CD8-positive, alpha-beta memory T cell (primary cell): ENCODE measurements at regions not wholly inside any gene's neighbourhood (a gene's known extent, or its start where the extent isn't known, plus 50 kb on each side); places are given as distances from the start of the nearest gene placed in this dataset.

Experiments used
- CTCF ChIA-PET: fragments of 350-600 bp; sonication (Branson Sonifier 250); formaldehyde crosslinking; loops from one replicate; lab custom pipeline; 2021; ENCODE audit warnings: antibody characterized with exemption; lab: Charles Lee
- POLR2A ChIA-PET: fragments of 350-600 bp; sonication (Branson Sonifier 250); formaldehyde crosslinking; loops from one replicate; lab custom pipeline; 2021; ENCODE audit warnings: antibody characterized with exemption; lab: Charles Lee
- DNase-seq, 5 donors: peaks; one replicate each; pipeline versions ENCODE4 v3.0.0 to v3.0.0-alpha.2; 2020 to 2022; ENCODE audit warnings: mixed read lengths in 1 of 5
- H3K27ac ChIP-seq: one replicate; pipeline ENCODE4 v1.7.0; 2013; ENCODE audit warnings: low read depth, mild to moderate bottlenecking, low read length, moderate library complexity
- H3K27me3 ChIP-seq: 2 replicates; pipeline ENCODE4 v1.7.0; 2013; ENCODE audit warnings: low read length, mild to moderate bottlenecking; ENCODE audit not compliant: insufficient read depth, poor library complexity, severe bottlenecking
- H3K36me3 ChIP-seq: 2 replicates; pipeline ENCODE4 v1.7.0; 2013; ENCODE audit warnings: mild to moderate bottlenecking, low read length, moderate library complexity; ENCODE audit not compliant: insufficient read depth
- H3K4me1 ChIP-seq: 2 replicates; pipeline ENCODE4 v1.7.0; 2013; ENCODE audit warnings: mild to moderate bottlenecking, low read length, moderate library complexity; ENCODE audit not compliant: insufficient read depth
- H3K4me3 ChIP-seq: 2 replicates; pipeline ENCODE4 v1.7.0; 2013; ENCODE audit warnings: mild to moderate bottlenecking, low read length
- H3K9me3 ChIP-seq: 2 replicates; pipeline ENCODE4 v1.7.0; 2013; ENCODE audit warnings: mild to moderate bottlenecking, low read length
- H3K27ac Mint-ChIP-seq, 8 donors: one replicate each; pipeline ENCODE4 v1.8.0; 2020 to 2021; ENCODE audit warnings: mixed read lengths in 8 of 8, mild to moderate bottlenecking in 6 of 8, inconsistent platforms in 3 of 8, moderate library complexity in 3 of 8
- H3K27me3 Mint-ChIP-seq, 2 donors: one replicate each; pipeline ENCODE4 v1.8.0; 2020 to 2021; ENCODE audit warnings: mixed read lengths in 2 of 2, mild to moderate bottlenecking in 1 of 2, moderate library complexity in 1 of 2
- H3K36me3 Mint-ChIP-seq, 3 donors: one replicate each; pipeline ENCODE4 v1.8.0; 2020 to 2021; ENCODE audit warnings: mixed read lengths in 3 of 3, inconsistent platforms in 1 of 3, mild to moderate bottlenecking in 1 of 3
- H3K4me1 Mint-ChIP-seq, 3 donors: one replicate each; pipeline ENCODE4 v1.8.0; 2020 to 2021; ENCODE audit warnings: mixed read lengths in 3 of 3, inconsistent platforms in 1 of 3, mild to moderate bottlenecking in 1 of 3
- H3K4me3 Mint-ChIP-seq, 7 donors: one replicate each; pipeline ENCODE4 v1.8.0; 2020 to 2021; ENCODE audit warnings: mixed read lengths in 7 of 7, mild to moderate bottlenecking in 6 of 7, moderate library complexity in 4 of 7, inconsistent platforms in 2 of 7
- H3K9me3 Mint-ChIP-seq, 5 donors: one replicate each; pipeline ENCODE4 v1.8.0; 2020 to 2022; ENCODE audit warnings: mixed read lengths in 5 of 5, mild to moderate bottlenecking in 3 of 5, moderate library complexity in 2 of 5, inconsistent platforms in 1 of 5

DNA sequence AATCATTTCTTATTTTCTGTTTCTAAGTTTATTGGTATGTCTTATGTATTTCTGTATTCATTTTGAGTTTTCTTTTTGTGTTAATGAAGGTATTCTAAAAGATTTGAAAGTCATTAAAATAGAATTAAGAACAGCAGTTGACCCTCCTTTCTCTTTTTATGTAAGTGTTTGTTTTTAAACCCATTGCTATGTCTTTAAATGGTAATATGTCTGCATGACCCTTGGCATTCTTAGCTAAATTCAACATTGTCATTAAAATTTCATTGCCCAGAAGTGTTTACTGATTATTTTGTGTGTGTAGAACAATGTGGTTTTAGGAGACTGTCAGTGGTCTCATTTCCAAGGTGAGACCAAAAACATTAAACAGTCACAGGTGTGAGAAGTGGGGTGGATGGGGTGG, 197.8 kb downstream of the PCDH7 start:
- H3K36me3 ChIP-seq = no peaks in the 10 kb centered on the region
- Mint-ChIP-seq H3K27ac (no peak overlapping the region), H3K9me3 (peaks cover 2 to 37% (median 6%) of the 10 kb centered on the region in 5 donors), H3K27me3 (no peaks in the 10 kb centered on the region), H3K4me1 (no peaks in the 10 kb centered on the region), H3K36me3 (peaks cover 0 to 2% (median 0%) of the 10 kb centered on the region in 3 donors), H3K4me3 (no peak overlapping the region)
- no peak overlapping the region for H3K4me3 ChIP-seq
- H3K9me3 ChIP-seq = no peaks in the 10 kb centered on the region
- ChIA-PET POLR2A (no interaction called here), CTCF (no interaction called here)
- no peaks in the 10 kb centered on the region for H3K27me3 ChIP-seq
- DNase-seq = no peak
- H3K27ac ChIP-seq = no peak overlapping the region
- no peaks in the 10 kb centered on the region for H3K4me1 ChIP-seq

DNA sequence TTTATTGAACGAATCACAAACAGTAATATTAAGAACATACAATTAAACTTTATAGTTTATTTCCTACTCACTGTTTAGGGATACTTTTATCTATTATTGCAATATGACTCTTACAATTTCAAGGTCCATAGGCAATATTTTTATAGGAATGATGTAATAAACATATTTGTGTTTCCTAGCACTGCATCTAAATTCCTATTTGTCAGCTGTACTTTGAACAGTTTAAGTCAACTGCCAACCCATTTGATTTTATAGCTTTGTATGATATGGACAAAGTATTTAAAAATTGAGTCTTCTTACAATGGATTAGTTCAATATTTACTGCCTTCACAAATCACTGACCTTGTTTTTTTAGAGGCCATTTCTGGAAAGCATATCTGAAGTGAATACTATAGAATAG, 199.3 kb downstream of the PCDH7 start:
- POLR2A ChIA-PET = no interaction called here
- H3K4me3 Mint-ChIP-seq = no peak overlapping the region
- H3K4me1 ChIP-seq = no peaks in the 10 kb centered on the region
- H3K36me3 Mint-ChIP-seq = peaks cover 0 to 2% (median 0%) of the 10 kb centered on the region in 3 donors
- H3K36me3 ChIP-seq = no peaks in the 10 kb centered on the region
- CTCF ChIA-PET = no interaction called here
- DNase-seq = no peak
- H3K9me3 Mint-ChIP-seq = peaks cover 2 to 26% (median 10%) of the 10 kb centered on the region in 5 donors
- no peak overlapping the region for H3K27ac Mint-ChIP-seq
- H3K4me3 ChIP-seq = no peak overlapping the region
- no peaks in the 10 kb centered on the region for H3K27me3 Mint-ChIP-seq
- no peak overlapping the region for H3K27ac ChIP-seq
- no peaks in the 10 kb centered on the region for H3K27me3 ChIP-seq
- H3K4me1 Mint-ChIP-seq = no peaks in the 10 kb centered on the region
- no peaks in the 10 kb centered on the region for H3K9me3 ChIP-seq

DNA sequence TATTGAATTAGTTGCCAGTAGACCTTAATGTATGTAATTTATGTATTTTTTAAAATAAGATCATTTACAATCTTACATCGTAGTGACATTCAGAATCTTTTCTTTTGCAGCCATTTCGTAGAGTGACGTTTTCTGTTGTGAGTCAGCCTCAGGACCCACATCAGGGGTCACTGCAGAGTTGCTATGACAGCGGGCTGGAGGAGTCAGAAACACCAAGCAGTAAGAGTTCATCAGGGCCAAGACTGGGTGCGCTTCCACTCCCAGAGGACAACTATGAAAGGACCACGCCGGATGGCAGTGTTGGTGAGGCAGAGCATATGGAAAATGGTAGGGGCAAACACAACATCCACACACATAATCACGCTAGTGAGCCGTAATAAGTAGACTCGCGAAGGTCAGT, 199.9 kb downstream of the PCDH7 start:
- H3K27me3 ChIP-seq = no peaks in the 10 kb centered on the region
- no peaks in the 10 kb centered on the region for H3K9me3 ChIP-seq
- CTCF ChIA-PET = no interaction called here
- no peak overlapping the region for H3K4me3 ChIP-seq
- no peaks in the 10 kb centered on the region for H3K4me1 ChIP-seq
- no peaks in the 10 kb centered on the region for H3K4me1 Mint-ChIP-seq
- H3K27me3 Mint-ChIP-seq = no peaks in the 10 kb centered on the region
- H3K27ac Mint-ChIP-seq = no peak overlapping the region
- DNase-seq = no peak
- H3K9me3 Mint-ChIP-seq = peaks cover 2 to 25% (median 12%) of the 10 kb centered on the region in 5 donors
- H3K4me3 Mint-ChIP-seq = no peak overlapping the region
- POLR2A ChIA-PET = no interaction called here
- H3K36me3 Mint-ChIP-seq = peaks cover 0 to 2% (median 0%) of the 10 kb centered on the region in 3 donors
- no peaks in the 10 kb centered on the region for H3K36me3 ChIP-seq
- no peak overlapping the region for H3K27ac ChIP-seq

DNA sequence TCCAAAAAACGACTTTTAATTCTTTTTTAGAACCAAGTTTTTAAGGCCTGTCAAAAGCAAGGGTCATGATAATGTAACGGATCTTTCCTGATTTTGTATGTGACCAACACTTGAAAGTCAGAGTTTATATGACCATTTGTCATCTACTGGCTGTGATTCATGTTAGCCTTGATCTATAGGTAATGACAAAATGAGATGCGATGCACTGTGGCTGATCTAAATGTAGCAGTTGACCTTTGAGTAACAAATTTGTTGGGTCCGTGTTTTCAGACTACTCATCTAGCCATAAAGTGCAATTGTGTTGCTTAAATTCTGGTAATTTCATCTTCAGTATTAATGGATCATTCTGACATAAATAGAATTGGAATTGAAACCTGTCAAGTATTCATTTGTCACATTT, 202.5 kb downstream of the PCDH7 start:
- Mint-ChIP-seq H3K4me1 (no peaks in the 10 kb centered on the region), H3K27me3 (no peaks in the 10 kb centered on the region), H3K4me3 (no peak overlapping the region), H3K9me3 (peaks cover 2 to 16% (median 7%) of the 10 kb centered on the region in 5 donors), H3K36me3 (peaks cover 0 to 2% (median 0%) of the 10 kb centered on the region in 3 donors), H3K27ac (no peak overlapping the region)
- ChIA-PET POLR2A (no interaction called here), CTCF (no interaction called here)
- H3K36me3 ChIP-seq = no peaks in the 10 kb centered on the region
- H3K9me3 ChIP-seq = no peaks in the 10 kb centered on the region
- no peak overlapping the region for H3K27ac ChIP-seq
- H3K4me1 ChIP-seq = no peaks in the 10 kb centered on the region
- DNase-seq = no peak
- no peak overlapping the region for H3K4me3 ChIP-seq
- H3K27me3 ChIP-seq = no peaks in the 10 kb centered on the region

DNA sequence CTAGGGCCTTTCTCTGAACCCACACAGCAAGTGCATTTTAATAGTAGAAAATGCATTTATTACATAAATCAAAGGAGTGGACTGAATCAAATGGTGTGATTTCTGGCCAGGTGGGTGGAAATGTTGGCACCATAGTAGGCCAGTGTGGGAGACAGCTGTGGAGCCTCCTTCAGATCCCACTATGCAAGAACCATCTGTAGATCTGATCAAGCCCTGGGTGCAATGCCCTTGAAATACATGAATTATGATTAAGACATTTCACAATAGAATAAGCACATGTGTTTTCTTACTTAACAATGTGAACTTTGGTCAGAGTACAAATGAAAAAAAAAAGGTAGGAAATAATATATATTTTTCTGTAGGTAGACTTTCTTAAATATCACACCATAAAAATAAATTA, 204.3 kb downstream of the PCDH7 start:
- CTCF ChIA-PET = no interaction called here
- Mint-ChIP-seq H3K4me1 (no peaks in the 10 kb centered on the region), H3K27me3 (no peaks in the 10 kb centered on the region), H3K27ac (no peak overlapping the region), H3K9me3 (peaks cover 2 to 19% (median 7%) of the 10 kb centered on the region in 5 donors), H3K36me3 (peaks cover 0 to 2% (median 0%) of the 10 kb centered on the region in 3 donors), H3K4me3 (no peak overlapping the region)
- H3K9me3 ChIP-seq = no peaks in the 10 kb centered on the region
- no peaks in the 10 kb centered on the region for H3K36me3 ChIP-seq
- POLR2A ChIA-PET = no interaction called here
- H3K27me3 ChIP-seq = no peaks in the 10 kb centered on the region
- no peak overlapping the region for H3K4me3 ChIP-seq
- no peaks in the 10 kb centered on the region for H3K4me1 ChIP-seq
- no peak overlapping the region for H3K27ac ChIP-seq
- no peak for DNase-seq

DNA sequence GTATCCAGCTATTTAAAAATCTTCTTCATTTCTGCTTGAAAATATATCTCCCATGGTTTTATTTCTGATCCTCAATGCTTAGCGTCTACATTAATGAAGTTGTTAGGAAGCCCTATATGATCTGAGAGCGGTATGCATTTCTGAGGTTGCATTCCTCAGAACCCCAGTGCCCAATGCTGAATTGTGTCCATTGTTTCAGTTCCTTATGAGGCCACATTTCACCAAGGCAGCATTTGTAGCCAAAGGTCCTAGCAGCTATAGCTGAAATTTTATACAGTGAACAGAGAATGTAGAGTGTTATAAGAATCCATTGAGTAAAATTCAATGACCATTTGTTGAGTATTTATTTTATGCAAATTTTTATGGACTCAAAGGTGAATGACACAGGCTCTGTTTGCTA, 209.5 kb downstream of the PCDH7 start:
- no peaks in the 10 kb centered on the region for H3K4me1 ChIP-seq
- H3K27ac ChIP-seq = no peak overlapping the region
- no peaks in the 10 kb centered on the region for H3K36me3 ChIP-seq
- DNase-seq = no peak
- H3K36me3 Mint-ChIP-seq = no peaks in the 10 kb centered on the region
- peaks cover 5 to 23% (median 11%) of the 10 kb centered on the region in 5 donors for H3K9me3 Mint-ChIP-seq
- no peak overlapping the region for H3K4me3 ChIP-seq
- H3K27me3 ChIP-seq = no peaks in the 10 kb centered on the region
- no peak overlapping the region for H3K4me3 Mint-ChIP-seq
- ChIA-PET CTCF (no interaction called here), POLR2A (no interaction called here)
- H3K9me3 ChIP-seq = no peaks in the 10 kb centered on the region
- H3K27me3 Mint-ChIP-seq = no peaks in the 10 kb centered on the region
- H3K27ac Mint-ChIP-seq = no peak overlapping the region
- no peaks in the 10 kb centered on the region for H3K4me1 Mint-ChIP-seq

DNA sequence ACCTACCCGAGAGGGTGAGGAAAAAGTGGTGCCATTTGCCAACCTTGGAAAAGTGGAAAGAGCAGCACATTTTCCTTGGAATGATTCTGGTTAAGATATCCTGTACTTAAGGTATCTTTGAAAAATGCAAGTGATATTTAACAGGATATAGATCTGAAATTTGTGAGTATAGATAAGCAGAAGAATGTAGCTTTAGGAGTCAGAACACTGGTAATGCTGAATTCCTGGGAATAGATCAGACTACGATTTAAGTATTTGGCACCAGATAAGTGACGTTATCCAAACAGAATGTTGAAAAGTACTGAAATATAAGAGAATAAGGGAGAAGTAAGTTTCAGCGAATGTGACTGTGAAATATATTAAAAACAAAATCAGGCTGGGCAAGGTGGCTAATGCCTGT, 210.1 kb downstream of the PCDH7 start:
- ChIA-PET CTCF (no interaction called here), POLR2A (no interaction called here)
- no peaks in the 10 kb centered on the region for H3K4me1 ChIP-seq
- no peaks in the 10 kb centered on the region for H3K9me3 ChIP-seq
- H3K4me3 Mint-ChIP-seq = no peak overlapping the region
- H3K4me1 Mint-ChIP-seq = no peaks in the 10 kb centered on the region
- H3K9me3 Mint-ChIP-seq = peaks cover 4 to 23% (median 9%) of the 10 kb centered on the region in 5 donors
- no peaks in the 10 kb centered on the region for H3K27me3 ChIP-seq
- H3K27me3 Mint-ChIP-seq = no peaks in the 10 kb centered on the region
- no peaks in the 10 kb centered on the region for H3K36me3 Mint-ChIP-seq
- H3K27ac Mint-ChIP-seq = no peak overlapping the region
- no peak overlapping the region for H3K4me3 ChIP-seq
- DNase-seq = no peak
- no peak overlapping the region for H3K27ac ChIP-seq
- no peaks in the 10 kb centered on the region for H3K36me3 ChIP-seq

DNA sequence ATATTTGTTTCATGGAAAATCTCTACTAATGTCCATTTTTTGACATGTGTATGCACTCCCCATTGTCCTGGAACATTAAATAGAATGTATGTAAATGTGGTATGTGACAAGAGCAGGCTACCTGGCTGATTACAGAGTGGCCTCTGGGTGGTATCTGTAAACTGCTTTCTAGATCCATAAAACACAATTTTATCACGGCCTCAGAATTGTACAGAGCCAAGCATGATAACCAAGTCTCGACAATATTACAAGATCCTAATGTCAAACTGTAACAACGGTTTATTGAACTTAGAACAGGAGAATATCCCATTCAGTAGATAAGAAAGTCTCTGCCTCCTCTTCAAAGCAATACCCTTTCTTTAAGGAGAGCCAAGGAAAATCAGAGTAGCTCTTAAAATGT, 212.4 kb downstream of the PCDH7 start:
- POLR2A ChIA-PET = no interaction called here
- no peaks in the 10 kb centered on the region for H3K36me3 Mint-ChIP-seq
- H3K4me1 Mint-ChIP-seq = no peaks in the 10 kb centered on the region
- H3K27me3 Mint-ChIP-seq = no peaks in the 10 kb centered on the region
- Histone ChIP-seq H3K4me3 (no peak overlapping the region), H3K9me3 (no peaks in the 10 kb centered on the region), H3K36me3 (no peaks in the 10 kb centered on the region), H3K27ac (no peak overlapping the region), H3K27me3 (no peaks in the 10 kb centered on the region), H3K4me1 (no peaks in the 10 kb centered on the region)
- CTCF ChIA-PET = no interaction called here
- no peak overlapping the region for H3K4me3 Mint-ChIP-seq
- no peak overlapping the region for H3K27ac Mint-ChIP-seq
- no peak for DNase-seq
- H3K9me3 Mint-ChIP-seq = peaks cover 4 to 30% (median 8%) of the 10 kb centered on the region in 5 donors

DNA sequence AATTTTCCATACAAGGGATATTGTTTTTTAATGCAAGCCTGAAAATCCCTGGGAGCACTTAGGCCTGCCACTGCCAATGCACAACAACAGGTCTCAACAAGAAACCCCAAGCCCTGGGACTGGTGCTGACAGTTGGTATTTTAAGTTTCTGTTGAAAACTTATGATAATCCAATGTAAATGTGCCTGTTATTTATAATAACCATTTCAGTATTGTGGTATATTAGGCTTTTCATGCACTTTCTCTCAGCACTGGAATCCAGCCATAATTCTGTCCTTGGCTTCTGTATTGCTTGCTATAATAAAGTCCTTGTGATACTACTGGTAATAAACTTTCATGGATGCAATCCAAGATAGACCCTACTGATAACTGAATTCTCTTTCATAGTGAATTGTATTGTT, 218.9 kb downstream of the PCDH7 start:
- Histone ChIP-seq H3K27ac (no peak overlapping the region), H3K36me3 (no peaks in the 10 kb centered on the region), H3K9me3 (no peaks in the 10 kb centered on the region), H3K4me1 (no peaks in the 10 kb centered on the region), H3K27me3 (no peaks in the 10 kb centered on the region), H3K4me3 (no peak overlapping the region)
- POLR2A ChIA-PET = no interaction called here
- Mint-ChIP-seq H3K36me3 (no peaks in the 10 kb centered on the region), H3K27ac (no peak overlapping the region), H3K9me3 (peaks cover 4 to 30% (median 6%) of the 10 kb centered on the region in 5 donors), H3K27me3 (no peaks in the 10 kb centered on the region), H3K4me1 (no peaks in the 10 kb centered on the region), H3K4me3 (no peak overlapping the region)
- CTCF ChIA-PET = no interaction called here
- DNase-seq = no peak
